SH-SY5Y (cell line): ENCODE measurements at regions not wholly inside any gene's neighbourhood (a gene's known extent, or its start where the extent isn't known, plus 50 kb on each side); places are given as distances from the start of the nearest gene placed in this dataset.

Source experiments
- GATA2 ChIP-seq: IDR thresholded peaks from 2 replicates; pipeline ENCODE4 v1.6.1; 2011; ENCODE audit warnings: mild to moderate bottlenecking, low read depth, low read length
- GATA3 ChIP-seq: IDR thresholded peaks from 2 replicates; pipeline ENCODE4 v1.6.1; 2011; ENCODE audit warnings: low read depth, mild to moderate bottlenecking, low read length, moderate library complexity

DNA sequence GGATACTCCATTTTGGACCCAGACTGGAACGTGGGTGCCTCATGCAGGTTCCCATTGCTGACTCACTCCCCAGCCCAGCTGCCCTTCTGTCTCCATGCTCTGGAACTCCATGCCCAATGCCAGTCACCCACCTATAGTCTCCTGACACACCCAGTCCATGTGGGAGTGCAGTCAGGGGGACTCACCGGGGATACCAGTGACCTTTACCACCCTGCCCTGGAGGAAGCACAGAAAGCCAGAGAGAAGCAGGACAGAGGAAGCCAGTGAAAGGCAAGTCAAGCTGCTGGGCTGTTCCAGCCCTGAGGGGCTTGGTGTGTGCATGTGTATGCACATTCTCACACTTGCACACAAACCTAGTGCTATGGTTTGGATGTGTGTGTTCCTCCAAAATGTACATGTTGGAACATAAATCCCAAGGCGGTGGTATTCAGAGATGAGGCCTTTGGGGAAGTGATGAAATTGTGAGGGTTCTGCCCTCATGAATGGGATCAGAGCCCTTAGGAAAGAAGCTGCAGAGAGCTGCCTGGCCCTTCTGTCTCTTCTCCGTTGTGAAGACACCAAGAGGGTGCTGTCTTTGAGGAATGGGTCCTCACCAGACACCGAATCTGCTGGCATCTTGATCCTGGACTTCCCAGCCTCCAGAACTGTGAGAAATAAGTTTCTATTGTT, 121.4 kb upstream of the MAFB start:
- TF ChIP-seq GATA2 = no peak
- TF ChIP-seq GATA3 = no peak
